Liver (tissue), 8 donors: ENCODE measurements at regions not wholly inside any gene's neighbourhood (a gene's known extent, or its start where the extent isn't known, plus 50 kb on each side); places are given as distances from the start of the nearest gene placed in this dataset.
"Not testable (repeated sequence)": the region's sequence is repeated elsewhere in the genome, so short reads cannot be mapped to it uniquely, and the experiment has no call there.

Experiments
- DNase-seq: peaks from one replicate; pipeline ENCODE4 v3.0.0-alpha.2; 2017; ENCODE audit warnings: low spot score
- H3K27ac ChIP-seq, 2 donors: one replicate each; pipeline ENCODE4 v1.7.0; 2013; ENCODE audit warnings: inconsistent platforms in 2 of 2, low read length in 2 of 2, control low read depth in 1 of 2, low read depth in 1 of 2, mild to moderate bottlenecking in 1 of 2
- H3K27me3 ChIP-seq, 4 donors: one replicate each; pipeline versions ENCODE4 v1.6.1 to v1.7.0; 2013; ENCODE audit warnings: low read length in 3 of 4, inconsistent platforms in 1 of 4, mild to moderate bottlenecking in 1 of 4, moderate library complexity in 1 of 4; ENCODE audit not compliant: control insufficient read depth in 4 of 4, insufficient read depth in 4 of 4
- H3K36me3 ChIP-seq, 4 donors: one replicate each; pipeline versions ENCODE4 v1.6.1 to v1.7.0; 2013; ENCODE audit warnings: low read length in 3 of 4, mild to moderate bottlenecking in 3 of 4, low read depth in 1 of 4, moderate library complexity in 1 of 4; ENCODE audit not compliant: control insufficient read depth in 4 of 4, insufficient read depth in 3 of 4
- H3K4me1 ChIP-seq, 4 donors: one replicate each; pipeline versions ENCODE4 v1.6.1 to v1.7.0; 2013; ENCODE audit warnings: low read length in 3 of 4, mild to moderate bottlenecking in 3 of 4, moderate library complexity in 1 of 4; ENCODE audit not compliant: control insufficient read depth in 4 of 4, insufficient read depth in 4 of 4
- H3K4me3 ChIP-seq, 3 donors: one replicate each; pipeline versions ENCODE4 v1.6.1 to v1.7.0; 2013; ENCODE audit warnings: low read length in 3 of 3, control low read depth in 1 of 3, low read depth in 1 of 3, mild to moderate bottlenecking in 1 of 3
- H3K9ac ChIP-seq, 2 donors: one replicate each; pipeline ENCODE4 v1.7.0; 2013; ENCODE audit warnings: low read length in 2 of 2, mild to moderate bottlenecking in 2 of 2, moderate library complexity in 2 of 2, control low read depth in 1 of 2, low read depth in 1 of 2
- H3K9me3 ChIP-seq, 4 donors: one replicate each; pipeline versions ENCODE4 v1.6.1 to v1.7.0; 2013; ENCODE audit warnings: low read length in 3 of 4; ENCODE audit not compliant: control insufficient read depth in 4 of 4
- ATF3 ChIP-seq: IDR thresholded peaks from 2 replicates; pipeline ENCODE4 v1.6.1; 2016; ENCODE audit warnings: antibody characterized with exemption
- CTCF ChIP-seq: fragments of 150-350 bp; IDR thresholded peaks from 2 replicates; pipeline ENCODE4 v1.5.1; 2017; ENCODE audit warnings: improper control_type of control experiment, low read depth, low read length; ENCODE audit not compliant: missing input control
- EGR1 ChIP-seq, 2 donors: IDR thresholded peaks; 2 replicates each; pipeline ENCODE4 v1.6.1; 2016 to 2018; ENCODE audit warnings: antibody characterized with exemption in 2 of 2, low read depth in 2 of 2
- FOXA1 ChIP-seq: IDR thresholded peaks from 2 replicates; pipeline ENCODE4 v1.6.1; 2016; ENCODE audit warnings: antibody characterized with exemption
- FOXA2 ChIP-seq: IDR thresholded peaks from 2 replicates; pipeline ENCODE4 v1.6.1; 2016; ENCODE audit warnings: antibody characterized with exemption
- HNF4A ChIP-seq, 2 donors: conservative IDR thresholded peaks; 2 replicates each; pipeline ENCODE4 v1.6.1; 2016; ENCODE audit warnings: antibody characterized with exemption in 2 of 2, mild to moderate bottlenecking in 2 of 2
- JUND ChIP-seq, 2 donors: IDR thresholded peaks; 2 replicates each; pipeline ENCODE4 v1.6.1; 2016; ENCODE audit warnings: antibody characterized with exemption in 2 of 2
- MAX ChIP-seq: IDR thresholded peaks from 2 replicates; pipeline ENCODE4 v1.6.1; 2016; ENCODE audit warnings: antibody characterized with exemption
- NR2F2 ChIP-seq: IDR thresholded peaks from 2 replicates; pipeline ENCODE4 v1.6.1; 2016; ENCODE audit warnings: antibody characterized with exemption
- RAD21 ChIP-seq, 2 donors: IDR thresholded peaks; 2 replicates each; pipeline ENCODE4 v1.6.1; 2016; ENCODE audit warnings: antibody characterized with exemption in 2 of 2, mild to moderate bottlenecking in 2 of 2
- RXRA ChIP-seq, 2 donors: IDR thresholded peaks; 2 replicates each; pipeline ENCODE4 v1.6.1; 2017 to 2018; ENCODE audit warnings: antibody characterized with exemption in 2 of 2, mild to moderate bottlenecking in 1 of 2
- SP1 ChIP-seq: IDR thresholded peaks from 2 replicates; pipeline ENCODE4 v1.6.1; 2018; ENCODE audit warnings: antibody characterized with exemption, mild to moderate bottlenecking
- TAF1 ChIP-seq: conservative IDR thresholded peaks from 2 replicates; pipeline ENCODE4 v1.6.1; 2016; ENCODE audit warnings: antibody characterized with exemption, mild to moderate bottlenecking
- YY1 ChIP-seq: IDR thresholded peaks from 2 replicates; pipeline ENCODE4 v1.6.1; 2016; ENCODE audit warnings: antibody characterized with exemption, mild to moderate bottlenecking
- ZBTB33 ChIP-seq: IDR thresholded peaks from 2 replicates; pipeline ENCODE4 v1.6.1; 2016; ENCODE audit warnings: antibody characterized with exemption
- WGBS: extraction: QIAGEN DNeasy Blood & Tissue Kit; methylation state at CpG from one replicate; pipeline ENCODE4 v1.1.7; 2013; 5-methylcytosine and 5-hydroxymethylcytosine counted together
- donor health status: healthy.
- donor health status: healthy.
- donor health status: healthy.
- donor health status: healthy.
- donor health status: healthy.

GRCh38 chr14:37778135-37778943, 182.9 kb downstream of the TTC6 start:
- TF ChIP-seq ATF3, result no peak
- no peak for TF ChIP-seq ZBTB33
- TF ChIP-seq HNF4A (conservative IDR thresholded peaks at IDR 0.05), result no peak
- TF ChIP-seq YY1, result no peak
- Histone ChIP-seq H3K27me3 (no peaks in the 10 kb centered on the region), H3K36me3 (peaks cover 0 to 2% (median 0%) of the 10 kb centered on the region in 4 donors), H3K9ac (no peak overlapping the region), H3K27ac (no peak overlapping the region), H3K9me3 (peaks cover 0 to 1% (median 0%) of the 10 kb centered on the region in 4 donors), H3K4me1 (no peaks in the 10 kb centered on the region), H3K4me3 (no peak overlapping the region)
- DNase-seq, result no peak
- 92% methylated on average over 5 of the region's 5 CpGs for WGBS

- H3K9me3 ChIP-seq, result no peaks in the 10 kb centered on the region
- TF ChIP-seq FOXA2 (no peak), YY1 (no peak), TAF1 (no peak), RXRA (IDR thresholded peaks at IDR 0.05) (no peak), JUND (IDR thresholded peaks at IDR 0.05) (no peak), RAD21 (IDR thresholded peaks at IDR 0.05) (no peak), ATF3 (no peak), MAX (no peak), CTCF (no peak), NR2F2 (no peak), FOXA1 (no peak), SP1 (no peak), EGR1 (IDR thresholded peaks at IDR 0.05; ENCODE audit: low read depth in 2 of 2) (no peak)
- DNase-seq, result no peak
- H3K27me3 ChIP-seq, result no peaks in the 10 kb centered on the region
- H3K4me3 ChIP-seq, result no peak overlapping the region
- H3K4me1 ChIP-seq, result no peaks in the 10 kb centered on the region
- H3K27ac ChIP-seq, result no peak overlapping the region
- H3K36me3 ChIP-seq, result no peaks in the 10 kb centered on the region
- H3K9ac ChIP-seq, result no peak overlapping the region
Observed at GRCh38 chr14:37779480-37779879, 184.1 kb downstream of the TTC6 start.

GRCh38 chr14:37780731-37781130, 185.3 kb downstream of the TTC6 start:
- not testable (repeated sequence) for H3K9me3 ChIP-seq, DNase-seq, H3K27ac ChIP-seq, H3K4me1 ChIP-seq, H3K36me3 ChIP-seq, H3K27me3 ChIP-seq, H3K9ac ChIP-seq, H3K4me3 ChIP-seq
- 89% methylated on average over 4 of the region's 4 CpGs for WGBS

GRCh38 chr14:37784203-37784826, 188.9 kb downstream of the TTC6 start:
- H3K9ac ChIP-seq, H3K27ac ChIP-seq, H3K36me3 ChIP-seq, H3K4me1 ChIP-seq, H3K4me3 ChIP-seq, DNase-seq, H3K27me3 ChIP-seq, H3K9me3 ChIP-seq: not testable (repeated sequence)
- 71% methylated on average over 3 of the region's 3 CpGs for WGBS

- H3K27ac ChIP-seq, H3K27me3 ChIP-seq, H3K36me3 ChIP-seq, DNase-seq, H3K9ac ChIP-seq, H3K4me1 ChIP-seq, H3K9me3 ChIP-seq, H3K4me3 ChIP-seq: not testable (repeated sequence)
Observed at GRCh38 chr14:37784827-37785223, 189.4 kb downstream of the TTC6 start.
